OCI-LY7 (cell line): ENCODE measurements at regions not wholly inside any gene's neighbourhood (a gene's known extent, or its start where the extent isn't known, plus 50 kb on each side); places are given as distances from the start of the nearest gene placed in this dataset.

Experiments used
- BruUV-seq: library from RNA; stranded (reverse); fragments of 400-500 nt; replicated peaks from 2 replicates; lab custom pipeline; 2021; lab: Mats Ljungman, UMichigan
- CTCF ChIA-PET: fragments of 300-600 bp; sonication (Branson Sonifier 250); formaldehyde crosslinking; loops from one replicate; lab custom pipeline; 2022; ENCODE audit warnings: antibody characterized with exemption; ENCODE audit not compliant: unreplicated experiment; lab: Charles Lee
- POLR2A ChIA-PET: fragments of 300-600 bp; sonication (Branson Sonifier 250); formaldehyde crosslinking; loops from one replicate; lab custom pipeline; 2022; ENCODE audit warnings: antibody characterized with exemption; lab: Charles Lee
- DNase-seq: peaks from one replicate; pipeline ENCODE4 v3.0.0-alpha.2; 2015; ENCODE audit warnings: low spot score
- H2AFZ ChIP-seq: fragments of 200-600 bp; sonication (generic), shearing (Covaris generic); 2 replicates; pipeline ENCODE4 v1.6.1; 2014; ENCODE audit warnings: mild to moderate bottlenecking, antibody characterized with exemption, low read length, moderate library complexity
- H3K27ac ChIP-seq: fragments of 200-600 bp; sonication (generic); 2 replicates; pipeline ENCODE4 v1.5.1; 2014; ENCODE audit warnings: mixed run types, low read depth, mild to moderate bottlenecking, moderate library complexity, low read length, inconsistent platforms; ENCODE audit not compliant: poor library complexity, severe bottlenecking
- H3K36me3 ChIP-seq: fragments of 200-600 bp; sonication (generic); 2 replicates; pipeline ENCODE4 v1.6.1; 2014; ENCODE audit warnings: mild to moderate bottlenecking, antibody characterized with exemption, low read length, moderate library complexity, mixed read lengths; ENCODE audit not compliant: insufficient read depth
- H3K4me1 ChIP-seq: fragments of 200-600 bp; sonication (generic); 2 replicates; pipeline ENCODE4 v1.5.1; 2014; ENCODE audit warnings: mild to moderate bottlenecking, low read length; ENCODE audit not compliant: insufficient read depth, poor library complexity, severe bottlenecking
- H3K4me2 ChIP-seq: fragments of 200-600 bp; sonication (generic); 2 replicates; pipeline ENCODE4 v1.6.1; 2014; ENCODE audit warnings: mild to moderate bottlenecking, low read length
- H3K4me3 ChIP-seq: fragments of 200-600 bp; sonication (generic); 2 replicates; pipeline ENCODE4 v1.5.1; 2014; ENCODE audit warnings: mild to moderate bottlenecking, low read depth, low read length; ENCODE audit not compliant: poor library complexity, severe bottlenecking
- H3K79me2 ChIP-seq: fragments of 200-600 bp; sonication (generic); 2 replicates; pipeline ENCODE4 v1.6.1; 2016; ENCODE audit warnings: low read depth, mild to moderate bottlenecking, low read length, moderate library complexity, mixed read lengths; ENCODE audit not compliant: insufficient read depth
- H3K9me2 ChIP-seq: fragments of 200-600 bp; sonication (generic); 2 replicates; pipeline ENCODE4 v1.6.1; 2016; ENCODE audit warnings: mild to moderate bottlenecking, low read length, mixed read lengths; ENCODE audit not compliant: insufficient read depth
- H3K9me3 ChIP-seq: fragments of 200-600 bp; sonication (generic); 2 replicates; pipeline ENCODE4 v1.6.1; 2014; ENCODE audit warnings: mild to moderate bottlenecking, mixed run types, low read length, mixed read lengths
- H4K20me1 ChIP-seq: fragments of 200-600 bp; sonication (generic); 2 replicates; pipeline ENCODE4 v1.6.1; 2014; ENCODE audit warnings: mild to moderate bottlenecking, antibody characterized with exemption, low read length, moderate library complexity, mixed read lengths; ENCODE audit not compliant: insufficient read depth
- EZH2phosphoT487 ChIP-seq: fragments of 200-600 bp; sonication (generic); IDR thresholded peaks from 2 replicates; pipeline ENCODE4 v1.6.1; 2018; ENCODE audit warnings: low read depth, borderline replicate concordance, mild to moderate bottlenecking, mixed run types, antibody characterized with exemption, low read length, moderate library complexity, mixed read lengths
- intact Hi-C: fragments of 100-400 bp; cut with micrococcal nuclease; formaldehyde crosslinking; loops from one replicate; pipeline ENCODE4 v1.10.0; 2022; ENCODE audit not compliant: unreplicated experiment
- TF ChIP-seq, protein P1 (sequence below): fragments of 200-600 bp; sonication (generic); conservative IDR thresholded peaks from 2 replicates; pipeline ENCODE4 v1.5.1; 2014; ENCODE audit warnings: mild to moderate bottlenecking, antibody characterized with exemption, low read length, moderate library complexity, mixed read lengths

DNA sequence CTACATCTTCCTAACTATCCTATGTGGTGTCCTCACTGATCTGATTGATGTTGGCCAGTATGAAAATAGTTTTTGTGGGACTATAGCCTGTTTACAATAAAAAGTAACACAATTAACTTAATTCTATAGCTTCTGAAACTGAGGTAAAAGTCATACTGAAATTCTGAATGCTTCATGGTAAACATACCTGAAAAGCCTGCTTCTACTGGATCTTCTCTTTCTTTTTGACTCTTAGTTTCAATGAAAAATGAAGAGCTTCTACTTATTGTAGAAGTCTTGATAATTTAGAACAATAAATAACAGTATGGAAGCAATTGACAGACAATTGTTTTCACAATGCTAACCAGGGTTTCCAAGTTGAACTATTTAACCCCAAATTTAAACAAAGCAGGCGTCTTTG is 383.9 kb upstream of the MMS22L start:
- H4K20me1 ChIP-seq, result no peaks in the 10 kb centered on the region
- H3K4me1 ChIP-seq, result no peaks in the 10 kb centered on the region
- no peaks in the 10 kb centered on the region for H3K79me2 ChIP-seq
- no peaks in the 10 kb centered on the region for H3K36me3 ChIP-seq
- intact Hi-C loops, result no loop called here
- H3K9me2 ChIP-seq, result no peaks in the 10 kb centered on the region
- BruUV-seq, result no TSS peak
- H3K4me3 ChIP-seq, result no peak overlapping the region
- ChIA-PET POLR2A (interaction anchor here (2.1 kb wide), 1 partner anchor 12 kb away, joined by 4 read pairs; no protein-coding TSS in a partner anchor), CTCF (no interaction called here)
- TF ChIP-seq, protein P1, sequence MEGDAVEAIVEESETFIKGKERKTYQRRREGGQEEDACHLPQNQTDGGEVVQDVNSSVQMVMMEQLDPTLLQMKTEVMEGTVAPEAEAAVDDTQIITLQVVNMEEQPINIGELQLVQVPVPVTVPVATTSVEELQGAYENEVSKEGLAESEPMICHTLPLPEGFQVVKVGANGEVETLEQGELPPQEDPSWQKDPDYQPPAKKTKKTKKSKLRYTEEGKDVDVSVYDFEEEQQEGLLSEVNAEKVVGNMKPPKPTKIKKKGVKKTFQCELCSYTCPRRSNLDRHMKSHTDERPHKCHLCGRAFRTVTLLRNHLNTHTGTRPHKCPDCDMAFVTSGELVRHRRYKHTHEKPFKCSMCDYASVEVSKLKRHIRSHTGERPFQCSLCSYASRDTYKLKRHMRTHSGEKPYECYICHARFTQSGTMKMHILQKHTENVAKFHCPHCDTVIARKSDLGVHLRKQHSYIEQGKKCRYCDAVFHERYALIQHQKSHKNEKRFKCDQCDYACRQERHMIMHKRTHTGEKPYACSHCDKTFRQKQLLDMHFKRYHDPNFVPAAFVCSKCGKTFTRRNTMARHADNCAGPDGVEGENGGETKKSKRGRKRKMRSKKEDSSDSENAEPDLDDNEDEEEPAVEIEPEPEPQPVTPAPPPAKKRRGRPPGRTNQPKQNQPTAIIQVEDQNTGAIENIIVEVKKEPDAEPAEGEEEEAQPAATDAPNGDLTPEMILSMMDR, result no peak
- TF ChIP-seq EZH2phosphoT487, result no peak
- H3K9me3 ChIP-seq, result no peaks in the 10 kb centered on the region
- no peak for DNase-seq
- no peak overlapping the region for H2AFZ ChIP-seq
- no peak overlapping the region for H3K27ac ChIP-seq
- H3K4me2 ChIP-seq, result no peak overlapping the region

DNA sequence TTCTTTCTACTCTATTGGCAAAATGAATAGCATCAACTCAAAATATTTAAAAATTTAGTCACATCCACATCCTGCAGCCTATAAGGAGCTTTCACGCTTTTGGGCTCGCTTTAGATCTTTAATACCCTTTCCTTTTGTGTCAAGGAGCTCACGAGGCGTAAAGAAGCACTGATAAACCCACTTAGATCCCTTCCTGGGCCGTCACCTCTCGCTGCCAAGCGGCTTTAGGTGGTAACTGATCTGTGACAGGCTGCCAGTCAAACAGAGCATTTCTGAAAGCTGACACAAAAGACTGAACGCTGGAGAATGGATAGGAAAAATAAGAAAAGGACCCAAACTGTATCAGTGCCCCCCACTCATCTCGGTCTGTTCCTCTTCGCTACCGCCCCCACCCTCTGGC is 385.7 kb upstream of the MMS22L start:
- Histone ChIP-seq H3K27ac (no peak overlapping the region), H2AFZ (no peak overlapping the region), H3K4me1 (no peaks in the 10 kb centered on the region), H3K9me2 (no peaks in the 10 kb centered on the region), H3K4me3 (no peak overlapping the region), H4K20me1 (no peaks in the 10 kb centered on the region), H3K79me2 (no peaks in the 10 kb centered on the region), H3K4me2 (no peak overlapping the region), H3K9me3 (no peaks in the 10 kb centered on the region), H3K36me3 (no peaks in the 10 kb centered on the region)
- no peak for TF ChIP-seq EZH2phosphoT487
- TF ChIP-seq, protein P1, result no peak
- POLR2A ChIA-PET, result no interaction called here
- DNase-seq, result peak; percentile 1
- CTCF ChIA-PET, result no interaction called here
- BruUV-seq, result no TSS peak
- intact Hi-C loops, result no loop called here

DNA sequence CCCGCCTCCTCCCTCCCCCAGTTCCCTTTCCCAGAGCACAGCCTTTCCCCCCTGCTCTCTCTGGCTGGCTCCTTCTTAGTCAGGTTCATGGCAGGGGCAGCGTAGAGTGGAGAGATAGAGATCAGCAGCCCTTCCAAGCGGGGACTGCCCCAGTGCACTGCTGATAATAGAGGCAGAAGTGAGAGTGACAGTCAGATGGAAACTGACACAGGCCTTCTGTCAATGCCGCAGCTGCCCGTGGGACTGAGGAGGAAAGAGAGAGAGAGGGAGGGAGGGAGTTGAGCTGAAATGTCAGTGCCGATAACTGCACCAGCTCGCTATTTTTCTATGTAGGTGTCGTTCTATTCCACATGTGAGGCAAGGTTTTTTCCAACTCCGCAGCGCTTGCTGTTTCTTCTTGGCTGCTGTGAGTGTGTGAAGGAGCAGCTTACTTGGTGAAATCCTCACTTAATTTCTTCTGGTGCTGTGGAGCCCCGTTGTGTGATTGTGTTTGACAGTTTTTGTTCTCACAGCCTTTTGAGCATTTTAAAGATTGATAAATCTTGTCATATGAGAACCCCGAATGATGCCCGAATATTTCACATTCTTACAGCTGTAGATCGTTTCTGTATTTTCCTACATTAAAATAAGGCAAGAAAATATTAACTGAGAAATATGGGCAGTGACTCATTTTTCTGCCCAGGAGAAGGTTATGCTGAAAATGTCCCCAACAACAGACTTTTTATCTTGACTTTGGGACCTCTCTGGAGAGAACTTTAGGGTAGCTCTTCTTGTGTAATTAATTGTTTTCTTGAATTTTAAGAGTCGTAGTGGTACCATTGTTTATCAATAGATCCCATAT is 386.4 kb upstream of the MMS22L start:
- H3K27ac ChIP-seq, result no peak overlapping the region
- POLR2A ChIA-PET, result interaction anchor here (0.7 kb wide), 2 partner anchors 32 to 132 kb away, joined by 4 read pairs; no protein-coding TSS in a partner anchor
- H4K20me1 ChIP-seq, result no peaks in the 10 kb centered on the region
- intact Hi-C loops, result no loop called here
- H3K9me3 ChIP-seq, result no peaks in the 10 kb centered on the region
- H3K4me1 ChIP-seq, result no peaks in the 10 kb centered on the region
- H2AFZ ChIP-seq, result no peak overlapping the region
- TF ChIP-seq EZH2phosphoT487, result no peak
- TF ChIP-seq, protein P1, result no peak
- no peak overlapping the region for H3K4me2 ChIP-seq
- no peaks in the 10 kb centered on the region for H3K9me2 ChIP-seq
- CTCF ChIA-PET, result no interaction called here
- no peak overlapping the region for H3K4me3 ChIP-seq
- no peaks in the 10 kb centered on the region for H3K79me2 ChIP-seq
- no TSS peak for BruUV-seq
- H3K36me3 ChIP-seq, result no peaks in the 10 kb centered on the region
- no peak for DNase-seq
